ENCODE measurements at regions not wholly inside any gene's neighbourhood (a gene's known extent, or its start where the extent isn't known, plus 50 kb on each side); places are given as distances from the start of the nearest gene placed in this dataset.

GRCh38 chr18:47461406-47461948 is 210.0 kb upstream of the SKOR2 start:
- TF ChIP-seq, protein P1, sequence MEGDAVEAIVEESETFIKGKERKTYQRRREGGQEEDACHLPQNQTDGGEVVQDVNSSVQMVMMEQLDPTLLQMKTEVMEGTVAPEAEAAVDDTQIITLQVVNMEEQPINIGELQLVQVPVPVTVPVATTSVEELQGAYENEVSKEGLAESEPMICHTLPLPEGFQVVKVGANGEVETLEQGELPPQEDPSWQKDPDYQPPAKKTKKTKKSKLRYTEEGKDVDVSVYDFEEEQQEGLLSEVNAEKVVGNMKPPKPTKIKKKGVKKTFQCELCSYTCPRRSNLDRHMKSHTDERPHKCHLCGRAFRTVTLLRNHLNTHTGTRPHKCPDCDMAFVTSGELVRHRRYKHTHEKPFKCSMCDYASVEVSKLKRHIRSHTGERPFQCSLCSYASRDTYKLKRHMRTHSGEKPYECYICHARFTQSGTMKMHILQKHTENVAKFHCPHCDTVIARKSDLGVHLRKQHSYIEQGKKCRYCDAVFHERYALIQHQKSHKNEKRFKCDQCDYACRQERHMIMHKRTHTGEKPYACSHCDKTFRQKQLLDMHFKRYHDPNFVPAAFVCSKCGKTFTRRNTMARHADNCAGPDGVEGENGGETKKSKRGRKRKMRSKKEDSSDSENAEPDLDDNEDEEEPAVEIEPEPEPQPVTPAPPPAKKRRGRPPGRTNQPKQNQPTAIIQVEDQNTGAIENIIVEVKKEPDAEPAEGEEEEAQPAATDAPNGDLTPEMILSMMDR (IDR thresholded peaks at IDR 0.05), result no peak
- TF ChIP-seq POLR2A (IDR thresholded peaks at IDR 0.05), result no peak

Measured in right lobe of liver (tissue), 4 donors.